Esophagus squamous epithelium (tissue), 5 donors: ENCODE measurements at regions not wholly inside any gene's neighbourhood (a gene's known extent, or its start where the extent isn't known, plus 50 kb on each side); places are given as distances from the start of the nearest gene placed in this dataset.
A peak's percentile ranks its signal among the peaks of the same experiment; 100 is the strongest.

Experiments used
- DNase-seq: peaks from one replicate; lab custom pipeline; 2025; lab: John Stamatoyannopoulos, UW
- H3K27ac ChIP-seq, 4 donors: fragments of 200-600 bp; sonication (generic); one replicate each; pipeline ENCODE4 v1.5.1; 2016 to 2019; ENCODE audit warnings: mild to moderate bottlenecking in 1 of 4
- H3K27me3 ChIP-seq, 4 donors: fragments of 200-600 bp; sonication (generic); 1 replicate in 3 of 4; 2 replicates in 1 of 4; pipeline versions ENCODE4 v1.5.1 to v1.6.0; 2017 to 2021; ENCODE audit warnings: antibody characterized with exemption in 1 of 4
- H3K36me3 ChIP-seq, 3 donors: fragments of 200-600 bp; sonication (generic); one replicate each; pipeline ENCODE4 v1.5.1; 2016 to 2019
- H3K4me1 ChIP-seq, 3 donors: fragments of 200-600 bp; sonication (generic); one replicate each; pipeline ENCODE4 v1.5.1; 2017 to 2019
- H3K4me3 ChIP-seq, 4 donors: fragments of 200-600 bp; sonication (generic); 1 replicate in 3 of 4; 2 replicates in 1 of 4; pipeline ENCODE4 v1.5.1; 2016 to 2019; ENCODE audit warnings: mild to moderate bottlenecking in 2 of 4, moderate library complexity in 1 of 4
- H3K9me3 ChIP-seq, 3 donors: fragments of 200-600 bp; sonication (generic); one replicate each; pipeline ENCODE4 v1.5.1; 2016 to 2019
- POLR2A ChIP-seq, 4 donors: fragments of 450-650 bp; IDR thresholded peaks; one replicate each; pipeline ENCODE4 v1.6.1; 2017; ENCODE audit warnings: antibody characterized with exemption in 4 of 4, mild to moderate bottlenecking in 4 of 4, moderate library complexity in 3 of 4
- WGBS, 2 donors: methylation state at CpG; one replicate each; pipeline ENCODE4 v1.1.5; 2018; 5-methylcytosine and 5-hydroxymethylcytosine counted together
- intact Hi-C: fragments of 100-400 bp; cut with DNase I; formaldehyde crosslinking; loops from one replicate; pipeline ENCODE4 v1.15.0; 2022
- TF ChIP-seq, protein P1 (sequence below), 6 experiments: fragments of 450-650 bp in 4 of 6; fragments of 200-600 bp in 2 of 6; sonication (generic) in 2 of 6; IDR thresholded peaks; one replicate each; pipeline ENCODE4 v1.5.1; 2016 to 2019; ENCODE audit warnings: antibody characterized with exemption in 6 of 6, mild to moderate bottlenecking in 4 of 6, moderate library complexity in 4 of 6
- donor health status: DM: yes; HTN: yes; CAD: no.

DNA sequence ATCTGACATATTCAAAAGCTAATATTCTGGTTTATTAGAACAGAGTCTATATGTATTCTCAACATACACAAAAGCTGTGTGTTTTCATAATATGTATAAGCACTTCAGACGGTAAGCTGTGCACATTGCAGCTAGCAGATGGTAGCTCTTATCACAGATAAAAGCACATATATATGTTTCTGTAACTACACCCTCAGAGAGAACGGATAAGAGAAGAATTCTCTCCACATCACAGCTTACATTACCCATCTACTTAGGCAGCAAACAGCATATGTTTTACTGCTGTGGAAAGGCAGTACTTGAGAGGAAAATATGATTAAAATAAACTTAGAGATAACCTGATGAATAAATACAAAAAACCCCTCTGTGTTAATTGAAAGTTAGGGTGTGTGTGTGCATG, 450.9 kb upstream of the ZNF608 start:
- Histone ChIP-seq H3K4me3 (no peak overlapping the region), H3K9me3 (no peaks in the 10 kb centered on the region), H3K36me3 (no peaks in the 10 kb centered on the region), H3K27me3 (no peaks in the 10 kb centered on the region), H3K27ac (no peak overlapping the region), H3K4me1 (peaks cover 0 to 11% (median 0%) of the 10 kb centered on the region in 3 donors)
- DNase-seq, result no peak
- TF ChIP-seq, protein P1, sequence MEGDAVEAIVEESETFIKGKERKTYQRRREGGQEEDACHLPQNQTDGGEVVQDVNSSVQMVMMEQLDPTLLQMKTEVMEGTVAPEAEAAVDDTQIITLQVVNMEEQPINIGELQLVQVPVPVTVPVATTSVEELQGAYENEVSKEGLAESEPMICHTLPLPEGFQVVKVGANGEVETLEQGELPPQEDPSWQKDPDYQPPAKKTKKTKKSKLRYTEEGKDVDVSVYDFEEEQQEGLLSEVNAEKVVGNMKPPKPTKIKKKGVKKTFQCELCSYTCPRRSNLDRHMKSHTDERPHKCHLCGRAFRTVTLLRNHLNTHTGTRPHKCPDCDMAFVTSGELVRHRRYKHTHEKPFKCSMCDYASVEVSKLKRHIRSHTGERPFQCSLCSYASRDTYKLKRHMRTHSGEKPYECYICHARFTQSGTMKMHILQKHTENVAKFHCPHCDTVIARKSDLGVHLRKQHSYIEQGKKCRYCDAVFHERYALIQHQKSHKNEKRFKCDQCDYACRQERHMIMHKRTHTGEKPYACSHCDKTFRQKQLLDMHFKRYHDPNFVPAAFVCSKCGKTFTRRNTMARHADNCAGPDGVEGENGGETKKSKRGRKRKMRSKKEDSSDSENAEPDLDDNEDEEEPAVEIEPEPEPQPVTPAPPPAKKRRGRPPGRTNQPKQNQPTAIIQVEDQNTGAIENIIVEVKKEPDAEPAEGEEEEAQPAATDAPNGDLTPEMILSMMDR (IDR thresholded peaks at IDR 0.05), result no peak
- no peak for TF ChIP-seq POLR2A (IDR thresholded peaks at IDR 0.05)
- 73 to 88% methylated on average over 2 of the region's 2 CpGs for WGBS, 2 donors
- intact Hi-C loops, result no loop called here

DNA sequence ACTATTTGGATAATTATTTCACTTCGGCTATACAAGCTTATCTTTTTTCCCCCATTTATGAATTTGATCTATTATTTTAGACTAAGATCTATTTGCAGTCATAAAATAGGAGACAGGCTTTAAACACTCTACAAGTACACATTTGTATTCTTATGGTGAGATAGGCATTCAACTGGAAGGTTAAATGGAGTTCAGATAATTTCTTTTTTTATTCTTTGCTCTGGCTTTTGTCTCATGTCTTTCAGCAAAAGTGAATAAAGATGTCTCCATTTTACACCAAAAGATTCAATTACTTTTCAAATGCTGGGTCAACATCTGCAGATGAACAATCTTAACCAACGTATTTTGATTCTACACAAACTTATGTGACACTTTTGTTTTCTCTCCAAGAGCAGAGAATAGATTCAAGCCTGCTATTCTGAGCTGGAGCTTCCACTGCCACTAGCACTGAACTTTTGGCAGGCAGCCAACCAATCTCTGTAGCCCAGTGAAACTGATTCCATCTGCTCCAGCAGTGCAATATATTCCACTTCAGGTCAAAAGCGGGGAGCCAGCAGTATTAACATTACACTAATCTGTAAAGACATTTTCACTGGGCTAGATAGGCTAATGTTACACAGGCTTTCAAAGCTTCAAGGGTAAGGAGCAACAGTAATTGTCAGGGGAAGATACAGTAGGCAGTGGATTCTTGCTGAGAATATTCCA, 452.0 kb upstream of the ZNF608 start:
- peaks cover 0 to 11% (median 0%) of the 10 kb centered on the region in 3 donors for H3K4me1 ChIP-seq
- H3K27me3 ChIP-seq, result no peaks in the 10 kb centered on the region
- DNase-seq, result no peak
- no peaks in the 10 kb centered on the region for H3K9me3 ChIP-seq
- no peaks in the 10 kb centered on the region for H3K36me3 ChIP-seq
- H3K27ac ChIP-seq, result no peak overlapping the region
- TF ChIP-seq, protein P1 (IDR thresholded peaks at IDR 0.05), result no peak
- TF ChIP-seq POLR2A (IDR thresholded peaks at IDR 0.05), result no peak
- intact Hi-C loops, result no loop called here
- 33 to 38% methylated on average over 3 of the region's 3 CpGs for WGBS, 2 donors
- no peak overlapping the region for H3K4me3 ChIP-seq

DNA sequence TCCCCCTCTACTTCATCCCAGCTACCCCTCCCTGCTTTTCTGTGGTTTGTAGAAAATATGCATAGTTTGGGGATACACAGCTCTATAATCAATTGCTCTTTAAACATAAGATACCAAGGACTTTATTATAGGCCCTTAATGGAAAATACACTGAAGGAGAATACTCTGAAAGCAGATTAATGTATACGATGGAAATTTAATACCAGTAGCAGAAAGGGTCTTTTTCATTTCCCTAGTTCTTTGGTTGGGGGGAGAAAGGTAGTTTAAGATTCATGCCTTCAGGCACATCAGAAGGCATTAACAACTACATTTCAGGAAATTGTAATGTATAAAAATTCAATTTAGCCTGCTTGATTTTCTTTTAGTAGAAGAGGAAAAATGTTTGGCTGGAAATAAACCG, 452.9 kb upstream of the ZNF608 start:
- no peaks in the 10 kb centered on the region for H3K36me3 ChIP-seq
- no peak overlapping the region for H3K27ac ChIP-seq
- H3K4me1 ChIP-seq, result peaks cover 0 to 11% (median 0%) of the 10 kb centered on the region in 3 donors
- no peak for DNase-seq
- intact Hi-C loops, result no loop called here
- TF ChIP-seq, protein P1 (IDR thresholded peaks at IDR 0.05), result no peak
- TF ChIP-seq POLR2A (IDR thresholded peaks at IDR 0.05), result no peak
- H3K4me3 ChIP-seq, result no peak overlapping the region
- H3K9me3 ChIP-seq, result no peaks in the 10 kb centered on the region
- 67 to 83% methylated on average over 2 of the region's 2 CpGs for WGBS, 2 donors
- H3K27me3 ChIP-seq, result no peaks in the 10 kb centered on the region

DNA sequence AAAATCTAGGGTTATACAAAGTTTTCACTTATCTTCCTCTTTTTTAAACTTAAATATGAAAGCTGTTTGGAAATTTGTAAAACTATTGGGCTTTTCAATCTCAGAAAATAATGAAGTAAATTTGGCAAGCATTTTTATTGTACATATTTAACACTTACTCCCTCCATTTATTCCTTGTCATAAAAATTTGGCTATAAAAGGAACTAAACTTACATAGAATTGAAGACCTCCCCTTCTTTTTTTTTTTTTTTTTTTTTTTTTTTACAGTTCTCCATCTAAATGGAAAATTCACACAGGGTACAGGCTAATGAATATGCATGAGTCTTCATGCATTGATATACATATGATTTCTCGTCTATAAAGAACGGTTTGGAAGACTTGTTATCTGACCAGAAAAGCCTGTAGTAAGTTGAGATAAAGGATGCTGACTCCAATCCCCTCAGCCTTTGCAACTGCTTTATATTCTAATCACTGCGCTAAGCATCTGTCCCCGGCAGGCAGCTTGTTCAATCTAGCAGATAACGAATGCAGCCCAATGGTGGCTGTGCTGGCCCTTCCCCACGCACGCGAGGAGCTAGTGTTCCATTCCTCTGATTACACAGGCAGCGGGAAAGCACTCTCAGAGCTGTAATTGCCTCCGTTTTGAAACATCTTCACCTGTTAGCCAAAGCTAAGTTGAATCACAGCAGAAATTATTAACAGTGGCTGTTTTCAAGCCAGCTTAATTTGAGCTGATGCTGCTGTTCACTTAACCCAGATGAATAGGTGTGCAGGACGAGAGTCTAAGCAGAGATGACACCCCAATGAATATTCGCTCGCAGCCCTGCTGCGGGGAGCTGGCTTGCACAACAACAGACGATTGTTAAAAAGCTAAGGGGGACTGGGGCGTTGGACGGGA, 453.8 kb upstream of the ZNF608 start:
- Histone ChIP-seq H3K27me3 (no peaks in the 10 kb centered on the region), H3K9me3 (no peaks in the 10 kb centered on the region), H3K36me3 (no peaks in the 10 kb centered on the region), H3K4me3 (peak overlapping the region in 3 of 4 donors; percentile 20 to 53 (median 22)), H3K27ac (no peak overlapping the region), H3K4me1 (peaks cover 0 to 11% (median 0%) of the 10 kb centered on the region in 3 donors)
- TF ChIP-seq POLR2A (IDR thresholded peaks at IDR 0.05), result no peak
- TF ChIP-seq, protein P1 (IDR thresholded peaks at IDR 0.05), result no peak
- WGBS, 2 donors, result 63 to 71% methylated on average over 16 to 17 of the region's 17 CpGs
- DNase-seq, result no peak
- intact Hi-C loops, result no loop called here
